Posterior cingulate gyrus (tissue), 11 donors: ENCODE measurements at regions not wholly inside any gene's neighbourhood (a gene's known extent, or its start where the extent isn't known, plus 50 kb on each side); places are given as distances from the start of the nearest gene placed in this dataset.
"Not testable (repeated sequence)": the region's sequence is repeated elsewhere in the genome, so short reads cannot be mapped to it uniquely, and the experiment has no call there.

Experiments
- DNase-seq, 10 donors: peaks; one replicate each; pipeline versions ENCODE4 v3.0.0 to v3.0.0-alpha.2; 2020 to 2021; ENCODE audit warnings: mixed read lengths in 3 of 10
- intact Hi-C: fragments of 100-400 bp; cut with DNase I; formaldehyde crosslinking; loops from one replicate; pipeline ENCODE4 v1.15.1; 2023

DNA sequence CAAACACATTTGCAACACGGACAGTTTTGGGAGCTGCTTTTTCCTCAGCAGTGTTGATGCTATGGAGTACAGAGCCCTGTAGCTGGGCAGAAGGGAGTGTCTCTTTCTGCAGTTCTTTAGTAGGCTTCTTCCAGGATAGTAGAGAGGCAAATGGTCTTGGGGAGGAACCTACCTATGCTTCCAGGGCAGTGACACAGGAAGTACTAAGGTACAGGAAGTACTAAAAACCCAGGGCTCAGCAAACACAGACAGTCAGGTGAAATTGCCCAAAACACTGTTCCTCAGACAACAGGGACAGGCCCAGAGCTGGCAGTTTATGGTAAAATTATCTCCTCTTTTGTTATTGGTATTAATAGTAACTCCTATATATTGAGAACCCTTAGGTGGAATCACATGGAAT is 217.6 kb downstream of the TTC8 start:
- intact Hi-C loops: loop anchor here (5.0 to 10.0 kb wide), 3 partner anchors 375 to 1193 kb away; partner anchors contain the start of genes FOXN3 and KCNK13
- no peak for DNase-seq

DNA sequence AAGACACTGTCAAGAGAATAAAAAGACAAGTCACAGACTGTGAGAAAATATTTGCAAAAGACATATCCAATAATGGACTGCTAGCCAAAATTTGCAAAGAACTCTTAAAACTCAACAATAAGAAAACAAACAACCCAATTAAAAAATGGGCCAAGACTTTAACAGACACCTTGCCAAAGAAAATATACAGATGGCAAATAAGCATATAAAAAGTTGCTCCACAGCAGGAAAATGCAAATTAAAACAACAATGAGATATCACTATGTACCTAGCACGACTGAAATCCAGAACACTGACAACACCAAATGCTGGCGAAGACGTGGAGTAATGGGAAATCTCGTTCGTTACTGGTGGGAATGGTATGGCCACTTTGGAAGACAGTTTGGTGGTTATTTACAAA is 228.9 kb downstream of the TTC8 start:
- DNase-seq: no peak
- intact Hi-C loops: no loop called here

GRCh38 chr14:89056394-89056793 is 231.9 kb downstream of the TTC8 start:
- no peak for DNase-seq
- intact Hi-C loops: no loop called here

GRCh38 chr14:89058697-89059096 is 234.2 kb downstream of the TTC8 start:
- intact Hi-C loops: no loop called here
- no peak for DNase-seq

DNA sequence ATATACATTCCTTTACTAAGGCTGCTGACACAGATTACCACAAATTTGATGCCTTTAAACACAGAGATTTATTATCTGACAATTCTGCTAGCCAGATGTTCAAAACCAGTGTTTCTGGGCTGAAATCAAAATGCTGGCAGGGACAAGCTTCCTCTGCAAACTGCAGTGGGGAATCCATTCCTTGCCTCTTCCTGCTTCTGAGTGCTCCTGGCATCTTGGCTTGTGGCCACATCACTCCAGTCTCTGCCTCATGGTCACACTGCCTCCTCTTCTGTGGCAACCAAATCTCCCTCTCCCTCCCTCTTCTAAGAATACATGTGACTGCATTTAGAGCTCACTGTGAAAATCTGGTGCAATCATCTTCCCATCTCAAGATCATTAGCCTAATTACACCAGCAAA is 235.7 kb downstream of the TTC8 start:
- no peak for DNase-seq
- intact Hi-C loops: no loop called here

GRCh38 chr14:89061696-89062095 is 237.2 kb downstream of the TTC8 start:
- intact Hi-C loops: no loop called here
- no peak for DNase-seq

GRCh38 chr14:89065879-89066278 is 241.4 kb downstream of the TTC8 start:
- intact Hi-C loops: no loop called here
- DNase-seq: no peak

GRCh38 chr14:89067293-89067972 is 243.0 kb downstream of the TTC8 start:
- DNase-seq: no peak
- intact Hi-C loops: no loop called here

DNA sequence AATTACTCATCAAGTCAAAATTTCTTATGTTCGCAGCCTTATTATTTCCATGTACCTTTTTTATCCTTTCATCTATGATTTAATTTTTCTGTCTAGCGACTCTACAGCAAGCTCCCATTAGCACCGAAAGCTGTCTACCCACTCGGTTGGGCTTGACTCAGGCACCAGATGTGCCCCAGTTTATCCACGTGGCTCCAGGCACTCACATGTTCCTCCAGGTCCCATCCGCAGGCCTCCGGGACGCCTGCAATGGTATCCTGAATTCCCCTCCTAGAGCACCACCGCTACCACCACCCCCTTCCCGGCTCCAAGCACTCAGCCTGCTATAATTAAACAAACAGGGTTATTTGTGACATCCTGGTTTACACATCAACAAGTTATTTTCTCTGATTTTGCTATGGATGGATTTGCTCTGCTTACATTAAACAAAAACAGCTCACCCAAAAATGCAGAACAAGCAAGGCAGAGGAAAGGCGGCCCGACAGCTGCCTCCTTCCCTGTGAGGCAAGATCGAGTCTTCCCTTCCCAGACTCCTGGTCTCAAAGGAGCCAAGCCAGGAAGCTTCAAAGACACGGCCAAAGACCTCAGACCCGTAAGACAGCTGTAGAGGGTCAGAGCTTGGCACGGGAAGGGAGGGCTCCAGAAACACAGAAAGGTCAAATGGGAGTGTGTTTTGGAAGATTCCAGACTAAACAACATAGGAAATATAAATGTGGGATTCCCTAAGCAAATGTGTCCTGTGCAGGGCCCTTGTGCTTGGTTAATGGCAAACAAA is 253.8 kb downstream of the TTC8 start:
- peak in 8 of 10 donors; percentile 57 to 95 (median 70) for DNase-seq
- intact Hi-C loops: no loop called here

GRCh38 chr14:89085231-89085731 is 260.8 kb downstream of the TTC8 start:
- DNase-seq: no peak
- intact Hi-C loops: no loop called here

- intact Hi-C loops: no loop called here
- DNase-seq: no peak
Measured at GRCh38 chr14:89085737-89086382, 261.4 kb downstream of the TTC8 start.

GRCh38 chr14:89088530-89088929 is 264.1 kb downstream of the TTC8 start:
- DNase-seq: no peak
- intact Hi-C loops: no loop called here

DNA sequence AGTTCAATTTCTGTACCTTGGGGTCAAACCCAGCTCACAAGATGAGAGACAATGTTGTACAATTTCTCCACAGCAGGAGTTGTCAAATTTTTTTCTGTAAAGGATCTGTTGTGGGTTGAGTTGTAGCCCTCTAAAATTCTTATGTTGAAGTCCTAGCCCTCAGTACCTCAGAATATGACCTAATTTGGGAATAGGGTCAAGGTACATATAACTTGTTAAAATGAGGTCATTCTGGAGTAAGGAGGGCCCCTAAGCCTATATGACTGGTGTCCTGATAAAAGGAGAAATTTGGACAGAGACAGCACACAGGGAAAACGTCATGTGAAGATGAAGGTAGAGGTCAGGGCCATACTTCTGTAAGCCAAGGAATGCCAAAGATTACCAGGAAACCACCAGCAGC is 264.9 kb downstream of the TTC8 start:
- intact Hi-C loops: no loop called here
- no peak for DNase-seq

- intact Hi-C loops: no loop called here
- no peak for DNase-seq
Measured at GRCh38 chr14:89091781-89092180, 267.3 kb downstream of the TTC8 start.

GRCh38 chr14:89093083-89093730 is 268.8 kb downstream of the TTC8 start:
- intact Hi-C loops: no loop called here
- DNase-seq: no peak

DNA sequence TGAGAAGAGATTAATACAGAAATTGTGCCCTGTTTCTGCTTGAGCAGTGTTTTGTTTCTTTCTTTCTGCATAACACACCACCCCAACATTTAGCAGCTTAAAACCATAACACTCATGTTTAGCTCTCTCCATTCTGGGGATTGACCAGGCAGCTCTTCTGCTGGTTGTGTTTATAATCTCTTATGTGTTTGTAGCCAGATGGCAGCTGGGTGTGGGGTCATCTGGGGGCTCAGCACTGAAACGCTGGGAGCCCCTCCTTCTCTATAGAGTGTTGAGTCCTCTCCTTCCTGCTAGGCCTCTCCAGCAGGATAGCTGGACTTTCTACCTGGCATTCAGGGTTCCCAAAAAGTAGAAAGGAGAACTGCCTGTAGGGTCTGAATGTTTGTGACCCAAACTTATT is 270.6 kb downstream of the TTC8 start:
- intact Hi-C loops: no loop called here

DNA sequence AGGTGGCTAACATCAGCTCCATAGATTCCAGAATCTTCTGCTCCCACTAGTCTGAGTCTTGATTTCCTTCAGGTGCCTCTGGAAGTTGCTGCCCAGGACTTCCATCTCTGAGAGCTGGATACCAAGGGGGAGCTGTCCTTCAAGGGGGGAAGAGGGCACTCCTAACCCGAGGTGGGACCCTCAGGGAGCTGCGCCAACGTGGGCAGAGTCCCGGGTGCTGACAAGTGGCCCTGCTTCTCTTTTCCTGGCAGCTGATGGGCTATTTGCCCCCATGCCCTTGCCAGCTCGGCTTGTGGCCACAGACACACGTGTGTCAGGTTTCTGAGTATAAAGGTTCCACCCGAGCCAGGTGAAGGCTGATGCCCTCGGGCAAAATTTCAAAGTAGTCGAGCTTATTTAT is 272.5 kb downstream of the TTC8 start:
- DNase-seq: peak in 1 of 10 donors; percentile 77
- intact Hi-C loops: no loop called here

More for the DNA sequence above, 270.6 kb downstream of the TTC8 start:
- DNase-seq: no peak

- intact Hi-C loops: no loop called here
- DNase-seq: no peak
Measured at GRCh38 chr14:89098254-89098653, 273.8 kb downstream of the TTC8 start.

- DNase-seq, intact Hi-C loops: not testable (repeated sequence)
Measured at GRCh38 chr14:89104171-89104817, 279.8 kb downstream of the TTC8 start.

DNA sequence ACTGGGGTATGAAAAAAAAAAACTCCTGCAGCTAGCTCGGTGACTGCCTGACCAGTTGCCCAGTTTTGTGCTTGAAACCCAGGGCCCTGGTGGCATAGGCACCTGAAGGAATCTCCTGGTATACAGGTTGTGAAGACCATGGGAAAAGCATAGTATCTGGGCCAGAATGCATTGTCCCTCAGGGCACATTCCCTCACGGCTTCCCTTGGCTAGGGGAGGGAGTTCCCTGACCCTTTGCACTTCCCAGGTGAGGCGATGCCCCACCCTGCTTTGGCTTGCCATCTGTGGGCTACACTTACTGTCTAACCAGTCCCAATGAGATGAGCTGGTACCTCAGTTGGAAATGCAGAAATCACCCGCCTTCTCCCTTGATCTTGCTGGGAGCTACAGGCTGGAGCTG is 280.4 kb downstream of the TTC8 start:
- intact Hi-C loops, DNase-seq: not testable (repeated sequence)
